GM21825 (cell line): ENCODE measurements at regions not wholly inside any gene's neighbourhood (a gene's known extent, or its start where the extent isn't known, plus 50 kb on each side); places are given as distances from the start of the nearest gene placed in this dataset.

Source experiments
- ATAC-seq: cut with Tn5 transposase; IDR thresholded peaks from one replicate; pipeline ENCODE4 v1.9.1; 2021; ENCODE audit warnings: mild to moderate bottlenecking, moderate library complexity; ENCODE audit not compliant: unreplicated experiment

- ATAC-seq: no peak
Measured at GRCh38 chr12:98453492-98453891, 61.9 kb upstream of the TMPO start.

DNA sequence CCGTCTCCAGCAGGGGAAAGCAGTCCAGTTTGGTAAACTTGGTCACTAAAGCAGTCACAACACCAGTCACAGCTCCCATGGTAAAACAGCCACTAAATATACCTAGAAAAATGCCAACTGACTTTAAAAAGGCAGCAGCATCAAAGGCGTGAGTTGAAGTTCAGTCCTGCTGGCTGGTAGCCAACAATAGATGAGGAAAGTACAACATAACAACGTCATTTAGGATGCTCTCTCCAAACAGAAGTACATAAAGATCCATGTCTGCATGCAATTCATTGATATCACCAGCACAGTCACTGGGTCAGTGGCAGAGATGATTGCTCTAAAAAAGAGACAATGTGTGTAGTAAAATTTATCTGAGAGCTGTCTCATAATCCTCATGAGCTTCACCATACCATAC lies 59.3 kb upstream of the TMPO start:
- no peak for ATAC-seq

DNA sequence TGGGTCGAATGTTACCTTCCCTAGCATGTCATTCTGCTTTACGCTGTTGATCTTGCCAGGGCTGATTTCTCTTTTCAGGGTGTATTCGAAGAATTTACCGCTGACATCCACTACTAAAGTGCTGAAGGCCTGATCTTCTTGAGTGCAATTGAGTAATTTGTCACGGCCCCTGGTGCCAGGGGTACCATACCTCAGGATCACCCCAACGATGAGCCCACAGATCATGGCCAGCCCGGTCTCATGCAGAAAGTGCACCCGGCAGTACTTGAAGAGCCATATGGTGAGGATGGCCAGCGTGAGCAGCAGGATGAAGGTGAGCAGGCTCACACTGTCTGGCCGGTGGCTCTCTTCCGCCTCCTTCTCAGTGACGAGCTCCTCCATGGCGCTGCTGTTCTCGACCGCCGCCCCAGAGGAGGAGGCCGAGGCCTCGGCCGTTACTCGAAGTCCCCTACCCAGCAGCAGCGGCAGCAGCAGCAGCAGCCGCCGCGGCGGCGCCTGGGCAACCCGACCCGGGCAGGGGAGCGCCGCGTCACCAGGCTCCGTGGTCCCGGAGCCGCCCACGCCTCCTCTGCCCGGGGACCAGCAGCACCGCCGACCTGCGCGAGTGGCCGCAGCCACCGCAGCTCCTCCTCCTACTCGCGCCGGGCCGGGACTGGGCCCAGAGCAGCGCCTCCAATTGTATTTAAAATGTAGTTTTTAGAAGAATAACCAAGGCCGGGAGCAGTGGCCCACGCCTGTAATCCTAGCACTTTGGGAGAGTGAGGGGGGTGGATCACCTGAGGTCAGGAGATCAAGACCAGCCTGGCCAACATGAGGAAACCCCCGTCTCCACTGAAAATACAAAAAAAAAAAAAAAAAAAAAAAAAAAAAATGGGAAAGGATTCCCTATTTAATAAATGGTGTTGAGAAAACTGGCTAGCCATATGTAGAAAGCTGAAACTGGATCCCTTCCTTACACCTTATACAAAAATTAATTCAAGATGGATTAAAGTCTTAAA lies 58.5 kb upstream of the TMPO start:
- peak; percentile 86 for ATAC-seq

- no peak for ATAC-seq
Measured at GRCh38 chr12:98464190-98464589, 51.2 kb upstream of the TMPO start.

DNA sequence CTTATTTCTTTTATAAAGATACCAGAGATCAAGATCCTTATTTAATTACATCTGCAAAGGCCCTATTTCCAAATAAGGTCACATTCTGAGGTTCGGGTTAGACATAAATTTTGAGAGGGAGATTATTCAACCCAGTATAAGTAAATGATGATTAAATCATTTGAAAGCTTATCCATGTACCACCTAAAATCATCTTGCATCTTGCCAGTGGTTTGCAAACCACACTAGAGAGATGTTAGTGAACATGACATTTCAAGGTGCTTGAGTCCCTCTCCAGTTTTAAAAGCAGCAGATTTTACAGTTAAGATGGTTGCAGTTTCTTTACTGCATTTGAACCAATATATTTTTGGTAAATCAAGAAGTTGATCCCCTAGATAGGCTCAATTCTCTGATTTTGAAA lies 49.9 kb upstream of the TMPO start:
- no peak for ATAC-seq
